ENCODE measurements at regions not wholly inside any gene's neighbourhood (a gene's known extent, or its start where the extent isn't known, plus 50 kb on each side); places are given as distances from the start of the nearest gene placed in this dataset.
"Not testable (repeated sequence)": the region's sequence is repeated elsewhere in the genome, so short reads cannot be mapped to it uniquely, and the experiment has no call there.

DNA sequence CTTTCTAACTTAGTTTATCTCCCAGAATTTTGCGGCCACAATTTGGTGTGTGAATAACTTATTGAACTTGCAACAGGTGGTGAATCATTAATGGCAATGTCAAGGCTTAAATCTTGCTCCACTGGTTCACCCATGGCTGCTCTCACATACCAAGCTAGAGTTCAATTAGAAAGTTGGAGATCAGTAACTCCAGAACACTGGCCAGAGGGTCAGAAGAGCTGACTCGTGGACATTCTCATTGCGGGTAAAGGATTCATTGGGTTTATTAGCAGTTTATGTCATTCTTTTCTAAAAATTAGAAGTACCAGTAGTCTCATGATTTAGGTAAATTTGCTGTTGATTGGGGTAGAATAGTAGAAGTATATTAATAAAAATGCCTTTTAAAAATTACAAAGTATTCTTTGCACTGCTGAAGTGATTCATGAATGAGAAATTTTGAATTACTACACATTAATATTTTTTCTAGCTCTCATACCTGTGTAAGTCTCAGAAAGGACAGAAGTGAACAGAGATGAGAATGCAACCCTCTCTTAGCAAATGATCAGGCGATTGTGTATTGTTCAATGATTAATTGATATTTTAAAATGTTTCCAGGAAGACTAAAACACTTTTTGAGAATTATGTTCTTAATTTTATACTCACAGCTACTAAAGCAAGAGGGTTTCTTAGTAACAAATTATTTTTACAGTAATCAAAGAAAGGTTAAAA, 142.0 kb downstream of the SYT15 start:
- not testable (repeated sequence) for H3K27me3 ChIP-seq; H3K36me3 ChIP-seq; H3K4me3 ChIP-seq; DNase-seq (ENCODE audit: low spot score); H3K9me3 ChIP-seq; H3K4me1 ChIP-seq; H3K27ac ChIP-seq

DNA sequence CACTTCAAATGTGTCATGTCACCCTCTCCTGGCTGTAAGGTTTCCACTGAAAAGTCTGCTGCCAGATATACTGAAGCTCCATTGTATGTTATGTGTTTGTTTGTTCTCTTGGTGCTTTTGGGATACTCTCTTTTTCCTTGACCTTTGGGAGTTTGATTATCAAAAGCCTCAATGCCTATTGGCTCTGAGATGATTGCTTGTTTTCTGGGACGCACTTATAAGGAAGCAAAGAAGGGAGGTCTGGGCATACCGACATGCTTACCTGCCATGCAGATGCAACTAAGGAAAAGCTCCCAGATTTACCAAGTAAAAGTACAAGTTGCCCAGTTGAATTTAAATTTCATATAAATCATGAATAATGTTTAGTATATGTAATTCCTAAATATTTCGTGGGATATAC, 145.3 kb downstream of the SYT15 start:
- H3K36me3 ChIP-seq; H3K27me3 ChIP-seq; H3K4me1 ChIP-seq; H3K27ac ChIP-seq; DNase-seq (ENCODE audit: low spot score); H3K9me3 ChIP-seq; H3K4me3 ChIP-seq: not testable (repeated sequence)

- not testable (repeated sequence) for H3K4me1 ChIP-seq; H3K36me3 ChIP-seq; H3K9me3 ChIP-seq; H3K27me3 ChIP-seq; H3K4me3 ChIP-seq; H3K27ac ChIP-seq; DNase-seq (ENCODE audit: low spot score)
These were observed 149.4 kb downstream of the SYT15 start for GRCh38 chr10:46728359-46728758.

GRCh38 chr10:46730729-46731128, 151.8 kb downstream of the SYT15 start:
- not testable (repeated sequence) for H3K27me3 ChIP-seq; H3K27ac ChIP-seq; DNase-seq (ENCODE audit: low spot score); H3K4me1 ChIP-seq; H3K9me3 ChIP-seq; H3K4me3 ChIP-seq; H3K36me3 ChIP-seq

DNA sequence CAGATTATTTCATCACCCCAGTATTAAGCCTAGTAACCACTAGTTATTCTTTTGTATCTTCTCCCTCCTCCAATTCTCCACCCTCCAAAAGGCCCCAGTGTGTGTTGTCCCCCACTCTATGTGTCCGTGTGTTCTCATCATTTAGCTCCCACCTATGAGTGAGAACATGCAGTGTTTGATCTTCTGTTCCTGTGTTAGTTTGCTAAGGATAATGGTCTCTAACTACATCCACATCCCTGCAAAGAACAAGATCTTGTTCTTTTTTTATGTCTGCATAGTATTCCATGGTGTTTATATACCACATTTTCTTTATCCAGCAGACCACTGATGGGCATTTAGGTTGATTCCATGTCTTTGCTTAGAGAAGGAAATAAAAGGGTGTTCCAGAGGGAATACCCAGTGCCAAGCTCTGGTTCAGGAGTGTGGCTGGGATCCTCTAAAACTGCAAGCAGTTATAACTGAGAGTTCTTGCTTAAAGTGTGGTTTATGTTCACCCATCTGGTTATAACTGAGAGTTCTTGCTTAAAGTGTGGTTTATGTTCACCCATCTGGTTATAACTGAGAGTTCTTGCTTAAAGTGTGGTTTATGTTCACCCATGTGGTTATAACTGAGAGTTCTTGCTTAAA, 154.8 kb downstream of the SYT15 start:
- H3K27ac ChIP-seq; H3K36me3 ChIP-seq; H3K9me3 ChIP-seq; H3K27me3 ChIP-seq; H3K4me1 ChIP-seq; H3K4me3 ChIP-seq; DNase-seq (ENCODE audit: low spot score): not testable (repeated sequence)

- H3K36me3 ChIP-seq; DNase-seq (ENCODE audit: low spot score); H3K27ac ChIP-seq; H3K4me1 ChIP-seq; H3K4me3 ChIP-seq; H3K9me3 ChIP-seq; H3K27me3 ChIP-seq: not testable (repeated sequence)
These were observed 155.3 kb downstream of the SYT15 start for GRCh38 chr10:46734262-46734642.

GRCh38 chr10:46739919-46740318, 161.0 kb downstream of the SYT15 start:
- H3K4me1 ChIP-seq; H3K4me3 ChIP-seq; H3K9me3 ChIP-seq; H3K27ac ChIP-seq; H3K36me3 ChIP-seq; DNase-seq (ENCODE audit: low spot score); H3K27me3 ChIP-seq: not testable (repeated sequence)

DNA sequence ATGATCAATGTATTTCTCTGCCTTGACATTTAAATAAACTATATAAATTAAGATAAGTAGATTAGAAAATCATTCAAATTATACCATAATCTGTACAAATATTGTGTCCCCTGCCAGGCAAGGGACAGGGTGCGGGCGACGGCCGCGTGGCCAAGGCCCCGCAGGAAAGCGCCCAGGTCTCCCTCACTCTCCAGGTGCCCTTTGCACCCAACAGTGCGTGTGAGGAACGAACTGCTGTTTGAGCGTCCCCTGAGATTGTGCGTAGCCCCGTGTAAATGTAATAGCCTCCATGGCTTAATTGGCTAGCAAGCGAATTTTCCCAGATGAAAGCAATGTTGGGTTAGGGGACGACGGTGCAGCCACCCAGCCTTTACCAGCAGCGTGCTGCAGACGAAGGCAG, 161.4 kb downstream of the SYT15 start:
- H3K9me3 ChIP-seq; H3K4me3 ChIP-seq; H3K4me1 ChIP-seq; H3K36me3 ChIP-seq; H3K27ac ChIP-seq; DNase-seq (ENCODE audit: low spot score); H3K27me3 ChIP-seq: not testable (repeated sequence)

DNA sequence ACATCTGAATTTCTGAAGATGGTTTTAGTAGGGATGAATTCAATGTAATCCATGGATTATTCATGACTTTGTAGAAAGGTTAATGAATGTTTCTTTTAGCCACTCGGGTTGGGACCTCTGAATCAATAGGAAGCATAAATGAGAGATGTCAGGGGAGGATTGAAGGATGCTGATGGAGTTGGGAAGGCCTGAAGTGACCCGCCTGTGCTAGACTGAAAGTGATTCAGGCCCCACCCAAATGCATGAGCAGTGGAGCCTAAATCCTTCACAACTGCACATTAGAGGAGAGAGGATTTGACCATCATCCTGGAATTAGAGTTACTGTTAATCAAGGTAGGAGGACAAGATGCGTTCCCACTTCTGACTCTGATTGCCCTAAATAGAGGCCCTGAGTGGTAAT, 162.2 kb upstream of the PTPN20 start:
- not testable (repeated sequence) for DNase-seq (ENCODE audit: low spot score); H3K36me3 ChIP-seq; H3K27me3 ChIP-seq; H3K4me1 ChIP-seq; H3K9me3 ChIP-seq; H3K27ac ChIP-seq; H3K4me3 ChIP-seq

GRCh38 chr10:46749470-46749869, 161.8 kb upstream of the PTPN20 start:
- not testable (repeated sequence) for H3K4me3 ChIP-seq; H3K4me1 ChIP-seq; H3K36me3 ChIP-seq; H3K9me3 ChIP-seq; H3K27me3 ChIP-seq; DNase-seq (ENCODE audit: low spot score); H3K27ac ChIP-seq

DNA sequence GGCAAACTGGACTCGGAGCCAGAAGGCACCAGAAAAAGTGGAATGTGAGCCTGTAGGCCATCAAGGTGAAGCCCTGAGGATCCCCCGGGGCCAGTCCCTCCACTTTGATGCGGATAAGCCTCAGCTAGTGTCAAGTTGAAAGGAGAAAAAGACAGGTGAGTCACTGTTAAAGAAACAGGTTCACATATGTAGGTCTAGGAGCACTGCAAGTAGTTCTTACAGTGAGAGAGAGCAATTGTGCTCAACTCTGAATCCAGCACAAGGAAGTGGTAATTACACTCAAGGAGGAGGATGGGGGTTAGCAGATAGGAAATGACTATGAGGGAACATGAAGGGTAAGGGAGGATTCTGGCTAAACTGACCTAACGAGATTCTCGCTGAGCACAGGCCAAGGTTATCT, 157.5 kb upstream of the PTPN20 start:
- H3K4me3 ChIP-seq; H3K9me3 ChIP-seq; DNase-seq (ENCODE audit: low spot score); H3K36me3 ChIP-seq; H3K27ac ChIP-seq; H3K4me1 ChIP-seq; H3K27me3 ChIP-seq: not testable (repeated sequence)

DNA sequence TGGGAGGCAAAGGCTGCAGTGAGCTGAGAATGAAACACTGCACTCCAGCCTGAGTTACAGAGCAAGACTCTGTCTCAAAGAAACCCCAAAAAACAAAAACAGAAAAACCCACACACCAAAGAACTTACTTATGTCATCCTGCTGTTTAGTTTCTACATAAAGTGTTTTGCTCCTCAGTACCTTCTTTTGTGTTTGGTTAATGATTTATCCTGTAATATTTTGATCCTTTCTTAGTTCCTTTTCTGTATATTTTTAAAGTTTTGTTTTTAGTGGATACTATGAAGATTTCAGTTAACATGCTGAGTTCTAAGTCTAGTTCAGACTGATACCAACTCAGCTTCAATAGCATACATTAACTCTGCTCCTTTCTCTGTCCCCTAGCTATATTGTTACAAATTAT, 149.8 kb upstream of the PTPN20 start:
- H3K4me3 ChIP-seq; H3K36me3 ChIP-seq; H3K27me3 ChIP-seq; DNase-seq (ENCODE audit: low spot score); H3K4me1 ChIP-seq; H3K9me3 ChIP-seq; H3K27ac ChIP-seq: not testable (repeated sequence)

- H3K36me3 ChIP-seq; H3K27ac ChIP-seq; H3K4me3 ChIP-seq; H3K4me1 ChIP-seq; H3K27me3 ChIP-seq; DNase-seq (ENCODE audit: low spot score); H3K9me3 ChIP-seq: not testable (repeated sequence)
These were observed 142.5 kb upstream of the PTPN20 start for GRCh38 chr10:46768515-46769291.

DNA sequence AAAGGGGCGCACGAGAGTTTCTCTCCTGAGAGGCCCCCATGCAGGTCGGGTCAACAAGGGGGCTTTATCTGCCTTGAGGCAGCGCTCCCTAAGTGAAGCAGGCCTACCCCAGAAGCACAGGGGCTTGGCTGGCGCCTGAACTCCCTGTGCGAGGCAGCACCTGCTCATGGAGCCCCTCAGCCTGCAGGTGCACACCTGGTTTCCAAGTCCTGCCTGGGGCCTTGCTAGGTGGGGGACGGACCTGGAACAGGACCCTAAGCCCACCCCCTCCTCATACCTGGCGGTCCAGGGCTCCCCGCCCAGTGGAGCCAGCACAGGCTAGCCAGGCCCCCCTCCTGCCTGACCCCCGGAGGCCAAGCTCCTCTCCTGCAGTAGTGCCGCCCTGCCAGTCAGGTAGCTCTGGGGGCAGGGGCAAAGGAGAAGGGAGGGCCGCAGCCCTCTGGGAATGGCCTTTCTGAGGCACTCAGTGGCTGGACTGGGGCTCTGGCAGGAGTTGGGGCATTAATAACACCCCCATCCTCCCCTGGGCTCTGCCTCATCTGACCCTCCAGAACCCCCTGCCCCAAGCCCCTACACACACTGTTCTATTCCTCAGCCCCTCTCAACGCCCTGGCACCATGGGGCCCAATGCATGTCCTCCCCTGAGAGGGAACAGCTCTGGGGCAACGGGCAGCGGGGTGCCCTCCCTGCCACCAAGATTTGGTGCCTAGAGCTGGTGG, 137.9 kb upstream of the PTPN20 start:
- not testable (repeated sequence) for H3K36me3 ChIP-seq; H3K27ac ChIP-seq; H3K9me3 ChIP-seq; H3K27me3 ChIP-seq; H3K4me3 ChIP-seq; H3K4me1 ChIP-seq; DNase-seq (ENCODE audit: low spot score)

- not testable (repeated sequence) for H3K27ac ChIP-seq; H3K36me3 ChIP-seq; H3K4me3 ChIP-seq; H3K9me3 ChIP-seq; H3K27me3 ChIP-seq; DNase-seq (ENCODE audit: low spot score); H3K4me1 ChIP-seq
These were observed 137.4 kb upstream of the PTPN20 start for GRCh38 chr10:46773897-46774236.
